ENCODE measurements at regions not wholly inside any gene's neighbourhood (a gene's known extent, or its start where the extent isn't known, plus 50 kb on each side); places are given as distances from the start of the nearest gene placed in this dataset.
A peak's percentile ranks its signal among the peaks of the same experiment; 100 is the strongest.

GRCh38 chr4:41883988-41884734 lies 51.1 kb upstream of the TMEM33 start:
- no peaks in the 10 kb centered on the region for H3K36me3 ChIP-seq (ENCODE audit: control insufficient read depth in 2 of 2, insufficient read depth in 2 of 2, low read length in 1 of 2)
- H3K4me3 ChIP-seq (ENCODE audit: low read length in 2 of 2): no peak overlapping the region
- DNase-seq (ENCODE audit: low read depth in 6 of 9, low spot score in 9 of 9): no peak
- 79% methylated on average over 5 of the region's 5 CpGs for WGBS
- H3K9me3 ChIP-seq (ENCODE audit: control insufficient read depth in 2 of 2, insufficient read depth in 1 of 2, low read length in 1 of 2): no peaks in the 10 kb centered on the region
- no peak overlapping the region for H3K27ac ChIP-seq (ENCODE audit: low read depth in 1 of 2, low read length in 1 of 2)
- H3K27me3 ChIP-seq (ENCODE audit: control insufficient read depth in 2 of 2, insufficient read depth in 1 of 2, low read length in 1 of 2): peaks cover 45 to 69% of the 10 kb centered on the region in 2 donors
- H3K4me1 ChIP-seq (ENCODE audit: control insufficient read depth in 2 of 2, insufficient read depth in 2 of 2, low read length in 2 of 2): peaks cover 2 to 10% of the 10 kb centered on the region in 2 donors

GRCh38 chr4:41882625-41883347 lies 52.4 kb upstream of the TMEM33 start:
- H3K36me3 ChIP-seq (ENCODE audit: control insufficient read depth in 2 of 2, insufficient read depth in 2 of 2, low read length in 1 of 2): no peaks in the 10 kb centered on the region
- H3K4me3 ChIP-seq (ENCODE audit: low read length in 2 of 2): peak overlapping the region in 1 of 2 donors; percentile 8
- no peak overlapping the region for H3K27ac ChIP-seq (ENCODE audit: low read depth in 1 of 2, low read length in 1 of 2)
- peak in 7 of 9 donors; percentile 5 to 52 (median 17) for DNase-seq (ENCODE audit: low read depth in 6 of 9, low spot score in 9 of 9)
- WGBS: 12% methylated on average over 34 of the region's 34 CpGs
- H3K27me3 ChIP-seq (ENCODE audit: control insufficient read depth in 2 of 2, insufficient read depth in 1 of 2, low read length in 1 of 2): peaks cover 59 to 82% of the 10 kb centered on the region in 2 donors
- no peaks in the 10 kb centered on the region for H3K9me3 ChIP-seq (ENCODE audit: control insufficient read depth in 2 of 2, insufficient read depth in 1 of 2, low read length in 1 of 2)
- peaks cover 2 to 10% of the 10 kb centered on the region in 2 donors for H3K4me1 ChIP-seq (ENCODE audit: control insufficient read depth in 2 of 2, insufficient read depth in 2 of 2, low read length in 2 of 2)

GRCh38 chr4:41881981-41882624 lies 53.1 kb upstream of the TMEM33 start:
- no peaks in the 10 kb centered on the region for H3K36me3 ChIP-seq (ENCODE audit: control insufficient read depth in 2 of 2, insufficient read depth in 2 of 2, low read length in 1 of 2)
- H3K9me3 ChIP-seq (ENCODE audit: control insufficient read depth in 2 of 2, insufficient read depth in 1 of 2, low read length in 1 of 2): no peaks in the 10 kb centered on the region
- no peak for DNase-seq (ENCODE audit: low read depth in 6 of 9, low spot score in 9 of 9)
- H3K27me3 ChIP-seq (ENCODE audit: control insufficient read depth in 2 of 2, insufficient read depth in 1 of 2, low read length in 1 of 2): peaks cover 66 to 89% of the 10 kb centered on the region in 2 donors
- peaks cover 2 to 10% of the 10 kb centered on the region in 2 donors for H3K4me1 ChIP-seq (ENCODE audit: control insufficient read depth in 2 of 2, insufficient read depth in 2 of 2, low read length in 2 of 2)
- no peak overlapping the region for H3K27ac ChIP-seq (ENCODE audit: low read depth in 1 of 2, low read length in 1 of 2)
- peak overlapping the region in 1 of 2 donors; percentile 8 for H3K4me3 ChIP-seq (ENCODE audit: low read length in 2 of 2)
- 3% methylated on average over 53 of the region's 53 CpGs for WGBS

GRCh38 chr4:41880840-41881831 lies 54.1 kb upstream of the TMEM33 start:
- WGBS: 4% methylated on average over 79 of the region's 79 CpGs
- H3K36me3 ChIP-seq (ENCODE audit: control insufficient read depth in 2 of 2, insufficient read depth in 2 of 2, low read length in 1 of 2): no peaks in the 10 kb centered on the region
- H3K4me3 ChIP-seq (ENCODE audit: low read length in 2 of 2): no peak overlapping the region
- no peaks in the 10 kb centered on the region for H3K9me3 ChIP-seq (ENCODE audit: control insufficient read depth in 2 of 2, insufficient read depth in 1 of 2, low read length in 1 of 2)
- peaks cover 2 to 10% of the 10 kb centered on the region in 2 donors for H3K4me1 ChIP-seq (ENCODE audit: control insufficient read depth in 2 of 2, insufficient read depth in 2 of 2, low read length in 2 of 2)
- H3K27ac ChIP-seq (ENCODE audit: low read depth in 1 of 2, low read length in 1 of 2): no peak overlapping the region
- peaks cover 68 to 94% of the 10 kb centered on the region in 2 donors for H3K27me3 ChIP-seq (ENCODE audit: control insufficient read depth in 2 of 2, insufficient read depth in 1 of 2, low read length in 1 of 2)
- DNase-seq (ENCODE audit: low read depth in 6 of 9, low spot score in 9 of 9): no peak

- no peak for DNase-seq (ENCODE audit: low read depth in 6 of 9, low spot score in 9 of 9)
- peaks cover 68 to 99% of the 10 kb centered on the region in 2 donors for H3K27me3 ChIP-seq (ENCODE audit: control insufficient read depth in 2 of 2, insufficient read depth in 1 of 2, low read length in 1 of 2)
- H3K4me1 ChIP-seq (ENCODE audit: control insufficient read depth in 2 of 2, insufficient read depth in 2 of 2, low read length in 2 of 2): peaks cover 2 to 10% of the 10 kb centered on the region in 2 donors
- H3K36me3 ChIP-seq (ENCODE audit: control insufficient read depth in 2 of 2, insufficient read depth in 2 of 2, low read length in 1 of 2): no peaks in the 10 kb centered on the region
- WGBS: 8% methylated on average over 45 of the region's 45 CpGs
- no peak overlapping the region for H3K4me3 ChIP-seq (ENCODE audit: low read length in 2 of 2)
- H3K27ac ChIP-seq (ENCODE audit: low read depth in 1 of 2, low read length in 1 of 2): no peak overlapping the region
- H3K9me3 ChIP-seq (ENCODE audit: control insufficient read depth in 2 of 2, insufficient read depth in 1 of 2, low read length in 1 of 2): no peaks in the 10 kb centered on the region
Measured at GRCh38 chr4:41880022-41880837, 55.0 kb upstream of the TMEM33 start.

GRCh38 chr4:41879552-41879951 lies 55.7 kb upstream of the TMEM33 start:
- H3K4me1 ChIP-seq (ENCODE audit: control insufficient read depth in 2 of 2, insufficient read depth in 2 of 2, low read length in 2 of 2): peaks cover 2 to 10% of the 10 kb centered on the region in 2 donors
- H3K27me3 ChIP-seq (ENCODE audit: control insufficient read depth in 2 of 2, insufficient read depth in 1 of 2, low read length in 1 of 2): peaks cover 72 to 99% of the 10 kb centered on the region in 2 donors
- 11% methylated on average over 12 of the region's 12 CpGs for WGBS
- DNase-seq (ENCODE audit: low read depth in 6 of 9, low spot score in 9 of 9): no peak
- H3K4me3 ChIP-seq (ENCODE audit: low read length in 2 of 2): no peak overlapping the region
- no peak overlapping the region for H3K27ac ChIP-seq (ENCODE audit: low read depth in 1 of 2, low read length in 1 of 2)
- no peaks in the 10 kb centered on the region for H3K36me3 ChIP-seq (ENCODE audit: control insufficient read depth in 2 of 2, insufficient read depth in 2 of 2, low read length in 1 of 2)
- H3K9me3 ChIP-seq (ENCODE audit: control insufficient read depth in 2 of 2, insufficient read depth in 1 of 2, low read length in 1 of 2): no peaks in the 10 kb centered on the region

GRCh38 chr4:41878991-41879491 lies 56.2 kb upstream of the TMEM33 start:
- DNase-seq (ENCODE audit: low read depth in 6 of 9, low spot score in 9 of 9): no peak
- H3K36me3 ChIP-seq (ENCODE audit: control insufficient read depth in 2 of 2, insufficient read depth in 2 of 2, low read length in 1 of 2): no peaks in the 10 kb centered on the region
- no peak overlapping the region for H3K27ac ChIP-seq (ENCODE audit: low read depth in 1 of 2, low read length in 1 of 2)
- H3K27me3 ChIP-seq (ENCODE audit: control insufficient read depth in 2 of 2, insufficient read depth in 1 of 2, low read length in 1 of 2): peaks cover 71 to 100% of the 10 kb centered on the region in 2 donors
- no peaks in the 10 kb centered on the region for H3K9me3 ChIP-seq (ENCODE audit: control insufficient read depth in 2 of 2, insufficient read depth in 1 of 2, low read length in 1 of 2)
- WGBS: 11% methylated on average over 25 of the region's 25 CpGs
- H3K4me1 ChIP-seq (ENCODE audit: control insufficient read depth in 2 of 2, insufficient read depth in 2 of 2, low read length in 2 of 2): peaks cover 2 to 10% of the 10 kb centered on the region in 2 donors
- no peak overlapping the region for H3K4me3 ChIP-seq (ENCODE audit: low read length in 2 of 2)

Measured in thymus (tissue), 11 donors.